Adrenal gland (tissue), 9 donors: ENCODE measurements at regions not wholly inside any gene's neighbourhood (a gene's known extent, or its start where the extent isn't known, plus 50 kb on each side); places are given as distances from the start of the nearest gene placed in this dataset.

ENCODE experiments used
- DNase-seq, 7 donors: peaks; one replicate each; pipeline ENCODE4 v3.0.0-alpha.2; 2019 to 2020
- H3K27ac ChIP-seq, 5 donors: fragments of 200-600 bp; sonication (generic) in 4 of 5; 1 replicate in 3 of 5; 2 replicates in 2 of 5; pipeline versions ENCODE4 v1.5.1 to v1.8.0; 2016 to 2020; ENCODE audit warnings: mild to moderate bottlenecking in 1 of 5
- H3K27me3 ChIP-seq: fragments of 200-600 bp; 2 replicates; pipeline ENCODE4 v1.8.0; 2021
- H3K36me3 ChIP-seq, 2 donors: fragments of 200-600 bp; replicated peaks in 1 of 2; 1 replicate in 1 of 2; 2 replicates in 1 of 2; pipeline versions ENCODE4 v1.5.1 to v1.8.0; 2018 to 2022
- H3K4me1 ChIP-seq, 2 donors: fragments of 200-600 bp; replicated peaks in 1 of 2; 1 replicate in 1 of 2; 2 replicates in 1 of 2; pipeline versions ENCODE4 v1.5.1 to v1.8.0; 2018 to 2021
- H3K4me3 ChIP-seq, 4 donors: fragments of 200-600 bp; sonication (generic) in 3 of 4; one replicate each; pipeline ENCODE4 v1.5.1; 2016 to 2018
- H3K9me3 ChIP-seq, 3 donors: fragments of 200-600 bp; sonication (generic) in 1 of 3; replicated peaks in 1 of 3; 1 replicate in 2 of 3; 2 replicates in 1 of 3; pipeline versions ENCODE4 v1.5.1 to v1.8.0; 2016 to 2021
- CTCF ChIP-seq, 6 experiments: fragments of 450-650 bp in 4 of 6; fragments of 200-600 bp in 2 of 6; sonication (generic) in 1 of 6; IDR thresholded peaks; 1 replicate in 5 of 6; 2 replicates in 1 of 6; pipeline versions ENCODE4 v1.5.1 to v1.8.0; 2016 to 2021; ENCODE audit warnings: antibody characterized with exemption in 6 of 6, mild to moderate bottlenecking in 2 of 6, moderate library complexity in 1 of 6
- POLR2A ChIP-seq, 2 donors: fragments of 450-650 bp; IDR thresholded peaks; one replicate each; pipeline ENCODE4 v1.6.1; 2017; ENCODE audit warnings: antibody characterized with exemption in 2 of 2, mild to moderate bottlenecking in 2 of 2, moderate library complexity in 1 of 2
- WGBS, 4 donors: extraction: QIAGEN DNeasy Blood & Tissue Kit in 2 of 4; methylation state at CpG; one replicate each; pipeline versions ENCODE4 v1.1.5 to v1.1.7; 2013 to 2017; 5-methylcytosine and 5-hydroxymethylcytosine counted together
- intact Hi-C, 2 donors: fragments of 100-400 bp; cut with DNase I; formaldehyde crosslinking; loops; one replicate each; pipeline versions ENCODE4 v1.14.1 to v1.15.0; 2022 to 2023
- donor health status: healthy with polysubstance abuse.
- donor health status: Bipolar disorder and iron deficiency.
- donor health status: DM: yes; HTN: yes; CAD: no.
- donor health status: DM: no; HTN: no; CAD: no.
- donor health status: DM: no; HTN: no; CAD: no.

GRCh38 chr11:128116885-128117284 is 470.5 kb downstream of the ETS1 start:
- no peak overlapping the region for H3K4me3 ChIP-seq
- H3K4me1 ChIP-seq = no peaks in the 10 kb centered on the region
- 12 to 27% (median 20%) methylated on average over 5 to 7 of the region's 7 CpGs for WGBS, 4 donors
- no peaks in the 10 kb centered on the region for H3K27me3 ChIP-seq
- H3K36me3 ChIP-seq = no peaks in the 10 kb centered on the region
- intact Hi-C loops = no loop called here
- no peak for TF ChIP-seq CTCF (IDR thresholded peaks at IDR 0.05)
- TF ChIP-seq POLR2A (IDR thresholded peaks at IDR 0.05) = no peak
- H3K27ac ChIP-seq = no peak overlapping the region
- no peaks in the 10 kb centered on the region for H3K9me3 ChIP-seq
- DNase-seq = no peak

GRCh38 chr11:128116447-128116846 is 470.9 kb downstream of the ETS1 start:
- Histone ChIP-seq H3K27ac (no peak overlapping the region), H3K9me3 (no peaks in the 10 kb centered on the region), H3K36me3 (no peaks in the 10 kb centered on the region), H3K4me3 (no peak overlapping the region), H3K4me1 (no peaks in the 10 kb centered on the region), H3K27me3 (no peaks in the 10 kb centered on the region)
- 54 to 76% (median 69%) methylated on average over 4 of the region's 4 CpGs for WGBS, 4 donors
- intact Hi-C loops = no loop called here
- no peak for DNase-seq
- TF ChIP-seq POLR2A (IDR thresholded peaks at IDR 0.05) (no peak), CTCF (IDR thresholded peaks at IDR 0.05) (no peak)

- no peaks in the 10 kb centered on the region for H3K27me3 ChIP-seq
- no peaks in the 10 kb centered on the region for H3K36me3 ChIP-seq
- DNase-seq = no peak
- H3K4me1 ChIP-seq = no peaks in the 10 kb centered on the region
- H3K4me3 ChIP-seq = no peak overlapping the region
- H3K9me3 ChIP-seq = no peaks in the 10 kb centered on the region
- TF ChIP-seq CTCF (IDR thresholded peaks at IDR 0.05) (no peak), POLR2A (IDR thresholded peaks at IDR 0.05) (no peak)
- H3K27ac ChIP-seq = no peak overlapping the region
- intact Hi-C loops = no loop called here
These were observed 481.4 kb downstream of the ETS1 start for GRCh38 chr11:128105950-128106349.

- H3K4me3 ChIP-seq = no peak overlapping the region
- no peak for DNase-seq
- no peaks in the 10 kb centered on the region for H3K9me3 ChIP-seq
- H3K36me3 ChIP-seq = no peaks in the 10 kb centered on the region
- TF ChIP-seq CTCF (IDR thresholded peaks at IDR 0.05) (no peak), POLR2A (IDR thresholded peaks at IDR 0.05) (no peak)
- no peaks in the 10 kb centered on the region for H3K4me1 ChIP-seq
- no peaks in the 10 kb centered on the region for H3K27me3 ChIP-seq
- no peak overlapping the region for H3K27ac ChIP-seq
- intact Hi-C loops = no loop called here
These were observed 481.8 kb downstream of the ETS1 start for GRCh38 chr11:128105511-128105910.
